PC-3 (cell line): ENCODE measurements at regions not wholly inside any gene's neighbourhood (a gene's known extent, or its start where the extent isn't known, plus 50 kb on each side); places are given as distances from the start of the nearest gene placed in this dataset.
"Not testable (repeated sequence)": the region's sequence is repeated elsewhere in the genome, so short reads cannot be mapped to it uniquely, and the experiment has no call there.

Source experiments
- ATAC-seq: fragments of 200-7000 bp; cut with Tn5 transposase; 2 replicates; pipeline ENCODE4 v1.9.1; 2020; ENCODE audit warnings: mild to moderate bottlenecking, moderate library complexity
- BruUV-seq: library from RNA; stranded (reverse); fragments of 400-500 nt; replicated peaks from 2 replicates; lab custom pipeline; 2021; lab: Mats Ljungman, UMichigan
- CTCF ChIA-PET: fragments of 300-600 bp; sonication (Branson Sonifier 250); formaldehyde crosslinking; loops from one replicate; lab custom pipeline; 2022; ENCODE audit warnings: antibody characterized with exemption; lab: Charles Lee
- POLR2A ChIA-PET: fragments of 300-600 bp; sonication (Branson Sonifier 250); formaldehyde crosslinking; loops from one replicate; lab custom pipeline; 2022; ENCODE audit warnings: antibody characterized with exemption; ENCODE audit not compliant: unreplicated experiment; lab: Charles Lee
- DNase-seq: peaks from one replicate; pipeline ENCODE4 v3.0.0-alpha.2; 2015
- H2AFZ ChIP-seq: fragments of 300-600 bp; sonication (generic); 2 replicates; pipeline ENCODE4 v1.6.0; 2016; ENCODE audit warnings: antibody characterized with exemption, low read length
- H3F3A ChIP-seq: fragments of 300-600 bp; sonication (generic); one replicate; pipeline ENCODE4 v1.6.0; 2017; ENCODE audit warnings: antibody characterized with exemption, low read length, control low read depth, mild to moderate bottlenecking; ENCODE audit not compliant: unreplicated experiment
- H3K27ac ChIP-seq: fragments of 300-600 bp; sonication (generic); 2 replicates; pipeline ENCODE4 v1.5.1; 2016; ENCODE audit warnings: mild to moderate bottlenecking, low read length
- H3K27me3 ChIP-seq: fragments of 300-600 bp; sonication (generic); 2 replicates; pipeline ENCODE4 v1.6.1; 2016; ENCODE audit warnings: low read length, mixed read lengths
- H3K36me3 ChIP-seq: fragments of 300-600 bp; sonication (generic); 2 replicates; pipeline ENCODE4 v1.6.1; 2016; ENCODE audit warnings: low read depth, mixed run types, low read length, mixed read lengths
- H3K4me1 ChIP-seq: fragments of 300-600 bp; sonication (generic); 2 replicates; pipeline ENCODE4 v1.5.1; 2016; ENCODE audit warnings: low read length; ENCODE audit not compliant: insufficient read depth
- H3K4me2 ChIP-seq: fragments of 300-600 bp; sonication (generic); 2 replicates; pipeline ENCODE4 v1.6.0; 2016; ENCODE audit warnings: low read length
- H3K4me3 ChIP-seq: fragments of 300-600 bp; sonication (generic); 2 replicates; pipeline ENCODE4 v1.5.1; 2016; ENCODE audit warnings: mild to moderate bottlenecking, low read length, mixed read lengths
- H3K79me2 ChIP-seq: fragments of 300-600 bp; sonication (generic); 2 replicates; pipeline ENCODE4 v1.6.1; 2017; ENCODE audit warnings: low read length, mixed read lengths
- H3K9ac ChIP-seq: fragments of 300-600 bp; sonication (generic); 2 replicates; pipeline ENCODE4 v1.6.0; 2016; ENCODE audit warnings: mild to moderate bottlenecking, low read length
- H3K9me2 ChIP-seq: fragments of 300-600 bp; sonication (generic); replicated peaks from 2 replicates; pipeline ENCODE4 v1.6.1; 2016; ENCODE audit warnings: mixed run types, low read length, mixed read lengths
- H3K9me3 ChIP-seq: fragments of 300-600 bp; sonication (generic); 2 replicates; pipeline ENCODE4 v1.6.1; 2016; ENCODE audit warnings: low read length, mixed read lengths
- H4K20me1 ChIP-seq: fragments of 300-600 bp; sonication (generic); 2 replicates; pipeline ENCODE4 v1.6.1; 2016; ENCODE audit warnings: low read length, mixed read lengths
- CTCF ChIP-seq: fragments of 300-600 bp; sonication (generic); conservative IDR thresholded peaks from 2 replicates; pipeline ENCODE4 v1.5.1; 2017; ENCODE audit warnings: antibody characterized with exemption, low read depth, mild to moderate bottlenecking, low read length
- EZH2 ChIP-seq: fragments of 300-600 bp; sonication (generic); IDR thresholded peaks from one replicate; pipeline ENCODE4 v1.6.1; 2017; ENCODE audit warnings: antibody characterized with exemption, mild to moderate bottlenecking, low read length; ENCODE audit not compliant: unreplicated experiment
- EZH2phosphoT487 ChIP-seq: fragments of 300-600 bp; sonication (generic); IDR thresholded peaks from 2 replicates; pipeline ENCODE4 v1.6.1; 2018; ENCODE audit warnings: mild to moderate bottlenecking, antibody characterized with exemption, low read length, borderline replicate concordance
- intact Hi-C: fragments of 100-400 bp; cut with micrococcal nuclease; formaldehyde crosslinking; loops from 2 replicates; pipeline ENCODE4 v1.9.0; 2023

GRCh38 chr2:13666582-13667414, 950.1 kb downstream of the TRIB2 start:
- H3K9ac ChIP-seq, result no peak overlapping the region
- intact Hi-C loops, result no loop called here
- peaks cover 7% of the 10 kb centered on the region; the same call in 1 of the 2 replicates for H3K4me1 ChIP-seq
- no peak overlapping the region for H3K4me2 ChIP-seq
- H3K79me2 ChIP-seq, result no peaks in the 10 kb centered on the region
- H3K9me3 ChIP-seq, result no peaks in the 10 kb centered on the region
- no peaks in the 10 kb centered on the region for H3K36me3 ChIP-seq
- no peaks in the 10 kb centered on the region for H4K20me1 ChIP-seq
- no peaks in the 10 kb centered on the region for H3K27me3 ChIP-seq
- CTCF ChIA-PET, result no interaction called here
- DNase-seq (no peak), ATAC-seq (no peak)
- H2AFZ ChIP-seq, result no peak overlapping the region
- POLR2A ChIA-PET, result no interaction called here
- no peaks in the 10 kb centered on the region for H3F3A ChIP-seq
- no peak overlapping the region for H3K27ac ChIP-seq
- H3K9me2 ChIP-seq, result no peaks in the 10 kb centered on the region
- no TSS peak for BruUV-seq
- no peak overlapping the region for H3K4me3 ChIP-seq
- TF ChIP-seq EZH2 (no peak), CTCF (no peak), EZH2phosphoT487 (no peak)

GRCh38 chr2:13667415-13667757, 950.6 kb downstream of the TRIB2 start:
- no TSS peak for BruUV-seq
- intact Hi-C loops, result no loop called here
- H3K4me2 ChIP-seq, result no peak overlapping the region
- H3K9ac ChIP-seq, result no peak overlapping the region
- DNase-seq (no peak), ATAC-seq (no peak)
- no peaks in the 10 kb centered on the region for H3K36me3 ChIP-seq
- ChIA-PET CTCF (no interaction called here), POLR2A (no interaction called here)
- H3K9me3 ChIP-seq, result no peaks in the 10 kb centered on the region
- no peaks in the 10 kb centered on the region for H3K79me2 ChIP-seq
- no peak overlapping the region for H3K27ac ChIP-seq
- no peak overlapping the region for H2AFZ ChIP-seq
- no peaks in the 10 kb centered on the region for H3K9me2 ChIP-seq
- peaks cover 2% of the 10 kb centered on the region; the same call in 1 of the 2 replicates for H3K4me1 ChIP-seq
- H3K27me3 ChIP-seq, result no peaks in the 10 kb centered on the region
- no peaks in the 10 kb centered on the region for H4K20me1 ChIP-seq
- no peaks in the 10 kb centered on the region for H3F3A ChIP-seq
- H3K4me3 ChIP-seq, result no peak overlapping the region
- TF ChIP-seq EZH2, result no peak
- TF ChIP-seq EZH2phosphoT487, result no peak
- TF ChIP-seq CTCF, result no peak

GRCh38 chr2:13669607-13670006, 952.9 kb downstream of the TRIB2 start:
- H3K27me3 ChIP-seq, result no peaks in the 10 kb centered on the region
- H3K9ac ChIP-seq, result no peak overlapping the region
- H3K4me3 ChIP-seq, result no peak overlapping the region
- no peaks in the 10 kb centered on the region for H3K36me3 ChIP-seq
- no peaks in the 10 kb centered on the region for H3K9me2 ChIP-seq
- ATAC-seq, result no peak
- no TSS peak for BruUV-seq
- intact Hi-C loops, result no loop called here
- no peak overlapping the region for H3K27ac ChIP-seq
- TF ChIP-seq CTCF (no peak), EZH2phosphoT487 (no peak), EZH2 (no peak)
- no peaks in the 10 kb centered on the region for H3F3A ChIP-seq
- H3K9me3 ChIP-seq, result no peaks in the 10 kb centered on the region
- no peaks in the 10 kb centered on the region for H4K20me1 ChIP-seq
- ChIA-PET POLR2A (interaction anchor here (0.7 kb wide), 1 partner anchor 969 kb away, joined by 5 read pairs; no protein-coding TSS in a partner anchor), CTCF (no interaction called here)
- DNase-seq, result no peak
- H2AFZ ChIP-seq, result no peak overlapping the region
- H3K4me1 ChIP-seq, result no peaks in the 10 kb centered on the region
- H3K4me2 ChIP-seq, result no peak overlapping the region
- no peaks in the 10 kb centered on the region for H3K79me2 ChIP-seq

- ATAC-seq, H3K4me3 ChIP-seq, POLR2A ChIA-PET, H3K9ac ChIP-seq, H4K20me1 ChIP-seq, H3K9me3 ChIP-seq, H3K79me2 ChIP-seq, intact Hi-C loops, DNase-seq, BruUV-seq, H3F3A ChIP-seq, CTCF ChIA-PET, H3K9me2 ChIP-seq, H3K4me1 ChIP-seq, H3K36me3 ChIP-seq, H2AFZ ChIP-seq, H3K27me3 ChIP-seq, H3K27ac ChIP-seq, H3K4me2 ChIP-seq: not testable (repeated sequence)
Measured at GRCh38 chr2:13673821-13674220, 957.1 kb downstream of the TRIB2 start.
